D721Med (cell line): ENCODE measurements at regions not wholly inside any gene's neighbourhood (a gene's known extent, or its start where the extent isn't known, plus 50 kb on each side); places are given as distances from the start of the nearest gene placed in this dataset.

Experiments
- DNase-seq: peaks from one replicate; pipeline ENCODE4 v3.0.0; 2011; ENCODE audit warnings: low spot score; ENCODE audit not compliant: insufficient read length
- FAIRE-seq: peaks from 2 replicates; lab custom pipeline; 2011; peaks lifted over from hg19 to GRCh38; lab: Jason Lieb, UNC
- TF ChIP-seq, protein P1 (sequence below): IDR thresholded peaks from 2 replicates; pipeline ENCODE4 v1.5.1; 2012; ENCODE audit warnings: mild to moderate bottlenecking, control low read depth; ENCODE audit not compliant: insufficient read depth; ENCODE audit errors: missing control alignments

DNA sequence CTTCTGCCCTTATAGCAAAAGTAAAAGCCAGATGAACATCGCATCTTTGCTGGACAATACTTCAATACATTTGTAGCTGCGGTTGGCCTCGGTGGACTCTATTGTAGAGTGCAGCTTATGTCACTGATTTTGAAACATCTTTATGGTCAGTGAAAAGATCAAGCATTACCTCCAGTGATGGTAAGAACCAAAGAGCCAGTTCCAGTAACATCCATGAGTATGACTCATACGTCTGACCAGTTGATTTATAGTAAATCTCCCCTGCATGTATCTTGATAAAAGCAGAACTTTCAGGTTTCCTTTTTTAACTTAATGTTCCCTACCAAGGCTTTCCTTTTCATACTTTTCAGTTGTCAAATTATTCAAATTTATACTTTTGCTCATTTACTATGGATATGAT is 119.2 kb upstream of the HNRNPA3 start:
- TF ChIP-seq, protein P1, sequence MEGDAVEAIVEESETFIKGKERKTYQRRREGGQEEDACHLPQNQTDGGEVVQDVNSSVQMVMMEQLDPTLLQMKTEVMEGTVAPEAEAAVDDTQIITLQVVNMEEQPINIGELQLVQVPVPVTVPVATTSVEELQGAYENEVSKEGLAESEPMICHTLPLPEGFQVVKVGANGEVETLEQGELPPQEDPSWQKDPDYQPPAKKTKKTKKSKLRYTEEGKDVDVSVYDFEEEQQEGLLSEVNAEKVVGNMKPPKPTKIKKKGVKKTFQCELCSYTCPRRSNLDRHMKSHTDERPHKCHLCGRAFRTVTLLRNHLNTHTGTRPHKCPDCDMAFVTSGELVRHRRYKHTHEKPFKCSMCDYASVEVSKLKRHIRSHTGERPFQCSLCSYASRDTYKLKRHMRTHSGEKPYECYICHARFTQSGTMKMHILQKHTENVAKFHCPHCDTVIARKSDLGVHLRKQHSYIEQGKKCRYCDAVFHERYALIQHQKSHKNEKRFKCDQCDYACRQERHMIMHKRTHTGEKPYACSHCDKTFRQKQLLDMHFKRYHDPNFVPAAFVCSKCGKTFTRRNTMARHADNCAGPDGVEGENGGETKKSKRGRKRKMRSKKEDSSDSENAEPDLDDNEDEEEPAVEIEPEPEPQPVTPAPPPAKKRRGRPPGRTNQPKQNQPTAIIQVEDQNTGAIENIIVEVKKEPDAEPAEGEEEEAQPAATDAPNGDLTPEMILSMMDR, result no peak
- FAIRE-seq (no peak), DNase-seq (no peak)

DNA sequence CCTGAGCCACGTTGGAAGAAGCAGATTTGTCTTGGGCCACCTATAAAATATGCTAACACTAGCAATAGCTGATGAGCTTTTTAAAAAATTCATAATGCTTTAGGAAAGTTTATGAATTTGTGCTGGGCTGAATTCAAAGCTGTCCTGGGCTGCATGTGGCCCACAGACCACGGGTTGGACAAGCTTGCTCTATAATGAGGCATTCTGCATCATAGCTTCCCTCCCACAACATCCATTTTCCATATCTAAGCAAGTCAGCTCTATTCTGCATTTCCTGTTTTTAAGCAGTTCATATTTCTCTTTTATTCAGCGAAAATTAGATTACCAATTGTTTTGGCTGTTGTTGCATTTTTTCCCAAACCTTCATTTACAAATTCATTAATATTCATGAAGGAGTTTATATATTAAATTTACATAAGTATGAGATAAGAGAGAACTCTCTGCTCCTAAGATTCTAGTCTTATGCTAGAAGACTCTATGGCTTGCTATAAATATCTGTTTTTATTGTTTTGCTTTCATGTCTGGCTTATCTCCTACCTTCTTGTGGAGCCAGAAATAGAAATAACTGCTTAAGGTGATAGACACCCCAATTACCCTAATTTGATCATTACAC is 114.5 kb upstream of the HNRNPA3 start:
- TF ChIP-seq, protein P1, result no peak
- FAIRE-seq (no peak), DNase-seq (no peak)

- FAIRE-seq, result no peak
- TF ChIP-seq, protein P1, result no peak
- DNase-seq, result no peak
These were observed 110.7 kb upstream of the HNRNPA3 start for GRCh38 chr2:177101930-177102329.

- DNase-seq, result no peak
- FAIRE-seq, result no peak
These were observed 106.4 kb upstream of the HNRNPA3 start for GRCh38 chr2:177106212-177106611.

GRCh38 chr2:177108890-177109289 is 103.7 kb upstream of the HNRNPA3 start:
- DNase-seq (no peak), FAIRE-seq (no peak)
- TF ChIP-seq, protein P1, result no peak

More at GRCh38 chr2:177106212-177106611, 106.4 kb upstream of the HNRNPA3 start:
- TF ChIP-seq, protein P1, result no peak

DNA sequence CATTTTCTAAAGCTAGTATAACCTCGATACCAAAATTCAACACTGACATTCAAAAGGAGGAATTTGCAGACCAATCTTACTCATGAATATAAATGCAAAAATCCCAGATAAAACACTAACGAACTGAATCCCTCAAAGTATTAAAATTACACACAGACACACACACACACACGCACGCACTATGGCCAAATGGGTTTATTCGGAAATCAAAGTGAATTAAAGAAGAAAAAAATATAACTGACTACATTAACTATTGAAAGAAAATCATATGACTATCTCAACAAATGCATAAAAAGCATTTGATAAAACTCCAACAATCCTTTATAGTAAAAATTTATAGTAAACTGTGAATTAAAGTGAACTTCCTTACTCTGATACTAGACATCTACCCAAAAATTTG is 97.9 kb upstream of the HNRNPA3 start:
- TF ChIP-seq, protein P1, result no peak
- DNase-seq (no peak), FAIRE-seq (no peak)

DNA sequence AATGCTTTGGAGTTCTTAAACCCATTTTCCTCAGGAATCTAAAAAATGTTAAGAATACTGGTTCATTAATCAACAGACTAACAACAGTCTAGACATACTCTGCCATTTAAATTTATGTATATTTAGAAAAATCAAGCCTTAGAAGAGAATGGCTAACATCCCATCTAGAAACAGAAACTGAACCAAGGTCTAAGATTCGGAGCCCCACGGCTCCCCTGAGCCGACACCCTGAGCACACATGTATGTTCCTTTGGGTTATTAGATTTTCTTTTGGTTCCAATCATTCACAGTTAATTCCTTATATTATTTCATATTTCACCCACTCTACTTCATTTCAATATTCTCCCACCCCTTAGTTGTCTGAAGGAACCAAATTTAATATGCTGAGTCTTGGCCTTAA is 94.8 kb upstream of the HNRNPA3 start:
- FAIRE-seq (no peak), DNase-seq (no peak)
- TF ChIP-seq, protein P1, result no peak
